K562 (cell line): ENCODE measurements at regions not wholly inside any gene's neighbourhood (a gene's known extent, or its start where the extent isn't known, plus 50 kb on each side); places are given as distances from the start of the nearest gene placed in this dataset.

Experiments used
- ATAC-seq: fragments of 200-7000 bp; cut with Tn5 transposase; 3 replicates; pipeline ENCODE4 v1.9.1; 2020; ENCODE audit warnings: moderate library complexity
- BruUV-seq: library from RNA; stranded (reverse); fragments of 400-500 nt; replicated peaks from 2 replicates; lab custom pipeline; 2021; lab: Mats Ljungman, UMichigan
- CTCF ChIA-PET: fragments of 300-600 bp; formaldehyde crosslinking; extraction: SDS; loops from one replicate; lab custom pipeline; 2021; ENCODE audit warnings: low intra/inter-chr PET ratio; lab: Yijun Ruan, JAX
- POLR2A ChIA-PET: fragments of 300-600, 350-650 bp; sonication (Branson Sonifier 250); formaldehyde crosslinking; extraction: SDS; loops from one replicate; lab custom pipeline; 2021; ENCODE audit warnings: antibody characterized with exemption, inconsistent platforms; lab: Yijun Ruan, JAX
- DNase-seq, 4 experiments: peaks; one replicate each; pipeline versions ENCODE4 v3.0.0 to v3.0.0-alpha.2; 2011 to 2018; ENCODE audit warnings: low spot score in 3 of 4, mixed read lengths in 3 of 4; ENCODE audit errors: extremely low read depth in 1 of 4
- FAIRE-seq: peaks from 2 replicates; lab custom pipeline; 2011; peaks lifted over from hg19 to GRCh38; lab: Jason Lieb, UNC
- H2AFZ ChIP-seq: 2 replicates; pipeline ENCODE4 v1.6.0; 2011; ENCODE audit warnings: low read depth, low read length, control low read depth, inconsistent platforms
- H3K27ac ChIP-seq: fragments of 200-600 bp; 3 replicates; pipeline ENCODE4 v1.8.0; 2011; ENCODE audit warnings: low read depth, mild to moderate bottlenecking, control low read depth, inconsistent platforms, low read length, moderate library complexity, mixed read lengths; ENCODE audit errors: extremely low read depth
- H3K27me3 ChIP-seq, 2 experiments: fragments of 300-600 bp in 1 of 2; 2 replicates in 1 of 2; 3 replicates in 1 of 2; pipeline versions ENCODE4 v1.6.0 to v1.8.0; 2011; ENCODE audit warnings: inconsistent platforms in 2 of 2, low read length in 2 of 2, mild to moderate bottlenecking in 1 of 2, mixed read lengths in 1 of 2, moderate library complexity in 1 of 2; ENCODE audit not compliant: control insufficient read depth in 2 of 2, insufficient read depth in 2 of 2
- H3K36me3 ChIP-seq: fragments of 300-600 bp; 3 replicates; pipeline ENCODE4 v1.8.0; 2011; ENCODE audit warnings: mild to moderate bottlenecking, low read length, inconsistent platforms; ENCODE audit not compliant: control insufficient read depth, insufficient read depth
- H3K4me1 ChIP-seq, 2 experiments: fragments of 200-600 bp in 1 of 2; replicated peaks in 1 of 2; 2 replicates in 1 of 2; 3 replicates in 1 of 2; pipeline versions ENCODE4 v1.5.1 to v1.8.0; 2011; ENCODE audit warnings: inconsistent platforms in 2 of 2, low read length in 2 of 2, mild to moderate bottlenecking in 1 of 2, mixed read lengths in 1 of 2, moderate library complexity in 1 of 2; ENCODE audit not compliant: control insufficient read depth in 2 of 2, insufficient read depth in 2 of 2
- H3K4me2 ChIP-seq: 2 replicates; pipeline ENCODE4 v1.6.1; 2011; ENCODE audit warnings: low read length, control low read depth, inconsistent platforms, mixed read lengths; ENCODE audit not compliant: insufficient read depth
- H3K4me3 ChIP-seq: fragments of 200-600 bp; sonication (generic), shearing (Covaris generic); 2 replicates; pipeline ENCODE4 v1.5.1; 2016; ENCODE audit warnings: control low read depth, inconsistent platforms
- H3K79me2 ChIP-seq: fragments of 200-600 bp; 3 replicates; pipeline ENCODE4 v1.8.0; 2011; ENCODE audit warnings: low read length, inconsistent platforms; ENCODE audit not compliant: control insufficient read depth, insufficient read depth
- H3K9ac ChIP-seq, 2 experiments: 2 replicates each; pipeline versions ENCODE4 v1.6.0 to v1.6.1; 2011; ENCODE audit warnings: low read depth in 2 of 2, low read length in 2 of 2, control low read depth in 1 of 2, inconsistent platforms in 1 of 2, mild to moderate bottlenecking in 1 of 2, mixed read lengths in 1 of 2; ENCODE audit not compliant: insufficient read depth in 1 of 2
- H3K9me1 ChIP-seq: one replicate; pipeline ENCODE4 v1.6.0; 2011; ENCODE audit warnings: inconsistent platforms, mild to moderate bottlenecking, low read length, moderate library complexity; ENCODE audit not compliant: control insufficient read depth, insufficient read depth
- H3K9me3 ChIP-seq: replicated peaks from 2 replicates; pipeline ENCODE4 v1.5.1; 2011; ENCODE audit warnings: low read depth, low read length, inconsistent platforms; ENCODE audit not compliant: control insufficient read depth, insufficient read depth
- H4K20me1 ChIP-seq: replicated peaks from 2 replicates; pipeline ENCODE4 v1.6.1; 2011; ENCODE audit warnings: low read length, inconsistent platforms, mixed read lengths; ENCODE audit not compliant: control insufficient read depth, insufficient read depth
- CBX1 ChIP-seq: sonication (generic); IDR thresholded peaks from 2 replicates; pipeline ENCODE4 v1.6.1; 2016; ENCODE audit warnings: antibody characterized with exemption, low read depth, mild to moderate bottlenecking
- CREB5 ChIP-seq: fragments of 250-450 bp; sonication (Bioruptor Pico); IDR thresholded peaks from 2 replicates; pipeline ENCODE4 v1.5.0; 2020; ENCODE audit warnings: mild to moderate bottlenecking
- EP400 ChIP-seq: fragments of 450-650 bp; IDR thresholded peaks from 2 replicates; pipeline ENCODE4 v1.6.1; 2017; ENCODE audit warnings: antibody characterized with exemption, mild to moderate bottlenecking, moderate library complexity
- GABPB2 ChIP-seq: fragments of 250-450 bp; sonication (Bioruptor Pico); conservative IDR thresholded peaks from 2 replicates; pipeline ENCODE4 v1.5.1; 2021; ENCODE audit warnings: mild to moderate bottlenecking
- MBD2 ChIP-seq: sonication (generic); IDR thresholded peaks from 2 replicates; pipeline ENCODE4 v1.6.1; 2016; ENCODE audit warnings: low read depth, borderline replicate concordance
- MCM2 ChIP-seq: fragments of 450-650 bp; IDR thresholded peaks from 2 replicates; pipeline ENCODE4 v1.6.1; 2017; ENCODE audit warnings: low read depth, mild to moderate bottlenecking
- MITF ChIP-seq: IDR thresholded peaks from 2 replicates; pipeline ENCODE4 v1.6.1; 2014; ENCODE audit warnings: antibody characterized with exemption
- RERE ChIP-seq: sonication (generic); formaldehyde crosslinking; IDR thresholded peaks from 2 replicates; pipeline ENCODE4 v1.8.0; 2023; ENCODE audit warnings: missing genetic modification reagents, mild to moderate bottlenecking, borderline replicate concordance
- RFX1 ChIP-seq: fragments of 450-650 bp; IDR thresholded peaks from 2 replicates; pipeline ENCODE4 v1.6.1; 2016; ENCODE audit warnings: mild to moderate bottlenecking, moderate library complexity
- TFAM ChIP-seq: fragments of 250-450 bp; sonication (Bioruptor Pico); conservative IDR thresholded peaks from 2 replicates; pipeline ENCODE4 v1.5.0; 2021; ENCODE audit warnings: mild to moderate bottlenecking, moderate library complexity
- ZNF589 ChIP-seq: fragments of 200-800 bp; sonication (Bioruptor generic); IDR thresholded peaks from 2 replicates; pipeline ENCODE4 v1.6.1; 2016; ENCODE audit warnings: low read depth, missing genetic modification characterization, missing compliant biosample characterization
- ZNF644 ChIP-seq: fragments of 200-800 bp; sonication (Bioruptor generic); IDR thresholded peaks from 2 replicates; pipeline ENCODE4 v1.6.1; 2016; ENCODE audit warnings: low read depth, missing genetic modification characterization, missing compliant biosample characterization
- ZSCAN32 ChIP-seq: fragments of 450-650 bp; formaldehyde crosslinking; IDR thresholded peaks from 2 replicates; pipeline ENCODE4 v1.4.0; 2020; ENCODE audit warnings: mild to moderate bottlenecking, moderate library complexity
- WGBS: fragments of 100-300 bp; shearing (Covaris generic); methylation state at CpG from one replicate; pipeline ENCODE4 v1.1.6; 2016; ENCODE audit warnings: low coverage, mixed read lengths; ENCODE audit not compliant: insufficient coverage; ENCODE audit errors: missing lambda C conversion rate; 5-methylcytosine and 5-hydroxymethylcytosine counted together
- in situ Hi-C: fragments of 300-500 bp; cut with MboI; formaldehyde crosslinking; loops from 4 replicates; pipeline ENCODE4 v1.15.0; 2018; ENCODE audit warnings: inconsistent platforms, mixed read lengths
- intact Hi-C: fragments of 100-400 bp; cut with micrococcal nuclease; formaldehyde crosslinking; loops from 2 replicates; pipeline ENCODE4 v1.14.2; 2022

GRCh38 chr1:94595658-94596057, 54.1 kb upstream of the F3 start (continued):
- TF ChIP-seq EP400 (no peak), ZNF644 (no peak), RFX1 (no peak)

- ChIA-PET CTCF (no interaction called here), POLR2A (no interaction called here)
- Histone ChIP-seq H4K20me1 (no peaks in the 10 kb centered on the region), H3K4me3 (no peak overlapping the region), H3K79me2 (no peaks in the 10 kb centered on the region), H2AFZ (no peak overlapping the region), H3K9me1 (no peaks in the 10 kb centered on the region), H3K9me3 (no peaks in the 10 kb centered on the region), H3K36me3 (no peaks in the 10 kb centered on the region), H3K4me1 (no peaks in the 10 kb centered on the region; a peak in 1 of 5 replicates), H3K4me2 (no peak overlapping the region), H3K27ac (no peak overlapping the region), H3K27me3 (peaks cover 16 to 28% of the 10 kb centered on the region in 2 experiments; a peak in 4 of 5 replicates), H3K9ac (no peak overlapping the region)
- no peak for FAIRE-seq
- BruUV-seq = no TSS peak
- TF ChIP-seq TFAM = no peak
- no peak for TF ChIP-seq MCM2
- TF ChIP-seq RERE (CRISPR knock-in tag) = no peak
- TF ChIP-seq MBD2 = no peak
- TF ChIP-seq ZNF589 (CRISPR knock-in tag) = no peak
- TF ChIP-seq GABPB2 (CRISPR knock-in tag) = no peak
- no peak for TF ChIP-seq ZSCAN32 (CRISPR knock-in tag)
- TF ChIP-seq CREB5 (CRISPR knock-in tag) = no peak
- TF ChIP-seq MITF = no peak
- TF ChIP-seq CBX1 = no peak
- WGBS = 1% methylated on average over 6 of the region's 8 CpGs
- DNase-seq = no peak
- intact Hi-C loops (no loop called here), in situ Hi-C loops (no loop called here)
- no peak for ATAC-seq
These were observed 52.1 kb upstream of the F3 start for GRCh38 chr1:94593611-94594010.
